HG02763 (cell line): ENCODE measurements at regions not wholly inside any gene's neighbourhood (a gene's known extent, or its start where the extent isn't known, plus 50 kb on each side); places are given as distances from the start of the nearest gene placed in this dataset.

Experiments
- ATAC-seq: cut with Tn5 transposase; IDR thresholded peaks from one replicate; pipeline ENCODE4 v1.9.1; 2021; ENCODE audit warnings: mild to moderate bottlenecking, moderate library complexity; ENCODE audit not compliant: unreplicated experiment

DNA sequence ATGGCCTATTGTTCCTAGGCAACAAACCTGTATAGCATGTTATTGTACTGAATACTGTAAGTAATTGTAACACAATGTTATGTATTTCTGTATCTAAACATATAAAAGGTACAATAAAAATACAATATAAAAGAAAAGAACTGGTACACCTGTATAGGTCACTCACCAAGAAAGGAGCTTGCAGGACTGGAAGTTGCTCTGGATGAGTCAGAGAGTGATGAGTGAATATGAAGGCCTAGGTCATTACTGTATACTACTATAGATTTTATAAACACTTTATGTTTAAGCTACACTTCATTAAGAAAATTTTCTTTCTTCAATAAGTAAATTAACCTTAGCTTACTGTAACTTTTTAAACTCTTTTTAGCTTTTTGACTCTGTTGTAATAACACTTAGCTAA lies 559.9 kb downstream of the PLPP3 start:
- no peak for ATAC-seq

- ATAC-seq: no peak
Measured at GRCh38 chr1:56017336-56017735, 562.0 kb downstream of the PLPP3 start.

- no peak for ATAC-seq
Measured at GRCh38 chr1:56003846-56004245, 575.5 kb downstream of the PLPP3 start.

DNA sequence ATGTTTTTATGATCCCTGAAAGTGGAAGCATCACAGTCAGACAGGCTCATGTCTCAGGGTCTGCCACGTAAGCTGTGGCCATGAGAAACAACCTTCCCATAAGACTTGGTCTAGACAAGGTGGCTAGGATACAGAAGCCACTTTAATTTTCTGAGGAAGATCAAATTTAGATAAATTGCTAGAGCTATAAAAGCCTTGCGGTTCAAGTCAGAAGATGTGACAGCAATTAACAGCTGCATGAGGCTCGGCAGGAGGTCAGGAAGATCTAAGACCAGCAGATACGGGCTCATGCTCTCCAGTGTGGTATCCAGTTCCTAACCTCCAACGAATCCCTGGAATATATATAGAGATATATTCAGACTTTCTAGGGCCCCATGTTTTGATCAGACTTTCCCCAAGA lies 577.1 kb downstream of the PLPP3 start:
- no peak for ATAC-seq

GRCh38 chr1:56000424-56000823 lies 578.9 kb downstream of the PLPP3 start:
- ATAC-seq: no peak

DNA sequence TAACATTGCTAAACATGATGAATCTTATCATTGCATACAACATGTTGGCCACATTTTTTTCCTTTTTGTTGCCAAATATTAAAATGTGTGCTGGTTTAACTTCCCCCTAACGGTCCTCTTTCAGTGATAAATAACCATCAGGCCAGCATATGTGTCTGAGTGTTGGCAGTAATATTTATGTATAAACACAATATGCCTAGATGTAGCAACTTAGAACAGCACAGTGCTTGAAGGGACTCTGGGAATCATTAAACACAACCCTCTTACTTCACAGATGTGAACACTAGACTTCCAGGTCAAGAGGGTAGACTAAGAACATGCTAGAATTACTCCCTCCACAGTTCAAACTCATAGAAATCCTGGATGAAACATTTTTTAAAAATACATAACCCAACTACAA lies 581.8 kb downstream of the PLPP3 start:
- ATAC-seq: no peak

GRCh38 chr1:55993646-55994318 lies 585.6 kb downstream of the PLPP3 start:
- ATAC-seq: no peak

GRCh38 chr1:55990007-55990406 lies 589.4 kb downstream of the PLPP3 start:
- ATAC-seq: no peak

GRCh38 chr1:55988963-55989452 lies 590.4 kb downstream of the PLPP3 start:
- no peak for ATAC-seq

DNA sequence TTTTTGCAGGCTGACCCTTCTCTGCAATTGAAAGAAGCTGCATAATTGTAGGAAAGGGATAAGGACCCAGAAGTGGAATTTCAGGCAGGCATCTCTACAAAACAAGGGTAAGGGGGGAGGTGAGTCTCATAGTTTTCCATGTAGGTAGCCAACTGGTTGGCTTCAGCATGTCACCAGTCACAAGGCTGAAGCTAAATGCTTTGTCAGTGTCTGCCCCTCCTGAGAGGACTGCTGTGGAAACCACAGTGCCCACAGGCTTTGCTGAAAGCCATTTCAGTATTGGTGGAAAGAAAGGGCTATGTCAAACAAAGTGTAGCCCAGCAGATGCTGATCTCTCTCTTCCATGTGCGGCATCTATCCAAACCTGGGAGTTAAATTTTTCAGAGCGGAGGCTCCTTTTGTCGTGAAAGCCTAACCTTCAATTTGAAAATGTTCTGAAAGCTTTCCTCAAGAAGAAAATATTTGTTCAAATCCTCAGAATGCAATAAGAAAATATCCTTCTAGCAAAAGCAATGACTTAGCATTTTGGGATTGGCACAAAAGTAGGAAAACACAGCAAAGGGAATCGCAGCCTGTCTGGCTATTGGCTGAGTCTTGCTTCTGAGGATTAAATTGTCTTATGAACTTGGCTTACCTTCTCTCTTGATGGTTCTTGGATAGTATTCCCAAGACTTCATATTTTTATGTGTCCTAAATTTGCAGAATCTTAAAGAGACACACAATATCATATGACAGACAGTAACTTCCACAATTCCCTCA lies 591.7 kb downstream of the PLPP3 start:
- ATAC-seq: no peak

GRCh38 chr1:55986003-55986402 lies 593.4 kb downstream of the PLPP3 start:
- no peak for ATAC-seq

DNA sequence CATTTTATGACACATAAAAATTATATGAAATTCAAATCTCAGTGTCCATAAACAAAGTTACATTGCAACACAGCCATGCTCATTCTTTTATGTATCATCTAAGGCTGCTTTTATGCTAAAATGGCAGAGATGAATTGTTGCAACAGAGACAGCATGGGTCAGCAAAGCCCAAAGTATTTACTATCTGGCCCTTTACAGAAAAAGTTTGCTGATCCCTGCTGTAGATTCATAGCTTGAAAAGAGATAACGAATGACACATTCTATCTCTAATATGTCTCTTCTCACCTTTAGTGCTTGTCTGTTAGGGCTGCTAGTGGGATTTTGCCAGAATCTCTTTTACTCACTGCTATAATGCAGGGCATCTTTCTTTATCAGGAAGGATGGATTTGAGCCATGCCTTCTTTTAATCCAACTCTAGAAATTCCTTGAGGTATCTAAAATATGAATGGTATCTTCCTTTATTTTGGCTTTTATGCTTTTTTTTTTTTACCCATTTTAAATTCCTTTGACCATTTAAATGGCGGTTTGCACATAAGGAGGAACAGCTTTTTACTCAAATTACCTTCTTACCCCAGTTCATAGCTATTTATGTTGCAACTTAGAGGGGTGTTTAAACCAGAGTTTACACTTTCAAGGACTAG lies 598.2 kb downstream of the PLPP3 start:
- ATAC-seq: no peak

DNA sequence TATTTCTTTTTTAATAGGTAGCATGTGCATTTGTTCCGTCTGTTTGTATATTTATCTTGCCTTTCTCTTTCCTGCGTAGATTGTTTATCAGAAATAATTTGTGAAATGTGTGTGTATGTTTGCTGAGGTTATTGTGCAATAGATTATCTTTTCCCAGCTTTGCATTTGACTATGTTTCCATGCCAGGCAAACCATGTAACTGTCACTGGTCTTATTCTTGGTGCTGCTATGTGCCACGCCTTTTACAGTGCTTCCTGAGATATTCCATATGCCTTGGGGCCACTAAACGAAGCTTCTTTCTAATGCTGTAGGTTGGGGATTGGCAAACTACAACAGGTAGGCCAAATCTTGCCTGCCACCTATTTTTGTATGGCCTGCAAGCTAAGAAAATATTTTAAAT lies 598.8 kb downstream of the PLPP3 start:
- ATAC-seq: no peak

GRCh38 chr1:55974714-55975441 lies 604.5 kb downstream of the PLPP3 start:
- no peak for ATAC-seq

DNA sequence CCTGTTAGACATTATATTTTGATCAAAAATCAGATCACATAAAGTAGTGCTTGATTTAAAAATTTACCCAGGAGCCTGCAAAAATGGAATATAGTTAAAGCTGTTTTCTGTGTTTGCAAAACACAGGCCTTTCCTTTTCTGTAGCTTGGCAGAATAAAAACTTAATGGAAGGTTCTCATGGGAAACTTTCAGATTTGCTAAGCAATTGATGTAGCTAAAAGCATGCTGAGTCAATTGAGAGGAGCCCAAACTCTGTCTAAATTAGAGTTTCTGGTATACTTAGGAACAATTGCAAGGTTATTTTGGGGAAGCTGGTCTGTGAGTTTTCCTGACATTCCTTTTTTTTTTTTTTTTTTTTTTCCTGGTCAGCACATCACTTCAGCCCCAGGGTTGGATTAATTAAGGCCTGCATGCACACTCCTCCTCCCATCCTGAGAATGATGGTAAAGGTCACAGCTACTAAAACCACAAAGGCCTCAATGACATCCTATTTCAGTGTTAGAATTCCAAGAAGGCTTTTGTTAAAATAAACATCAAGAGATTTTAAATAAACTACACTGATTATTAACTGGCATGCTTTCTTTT lies 608.7 kb downstream of the PLPP3 start:
- ATAC-seq: no peak

DNA sequence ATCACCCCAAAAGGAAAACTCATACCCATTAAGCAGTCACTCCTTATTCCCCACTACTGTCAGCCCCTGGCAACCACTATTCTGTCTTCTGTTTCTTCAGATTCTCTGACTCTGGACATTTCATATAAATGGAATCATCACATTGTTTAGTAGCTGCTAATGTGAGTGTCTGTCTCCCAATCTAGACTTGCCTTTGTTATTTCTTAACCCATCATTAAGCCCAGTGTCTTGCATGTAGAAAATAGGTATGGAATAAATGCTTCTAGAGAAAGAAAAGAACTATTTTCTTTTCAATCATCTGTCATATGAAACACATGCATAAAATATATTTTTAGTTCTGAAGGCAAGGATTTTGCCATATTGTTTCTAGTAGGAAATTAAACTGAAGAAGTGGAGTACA lies 610.0 kb downstream of the PLPP3 start:
- ATAC-seq: no peak

GRCh38 chr1:55968661-55969060 lies 610.7 kb downstream of the PLPP3 start:
- ATAC-seq: no peak

DNA sequence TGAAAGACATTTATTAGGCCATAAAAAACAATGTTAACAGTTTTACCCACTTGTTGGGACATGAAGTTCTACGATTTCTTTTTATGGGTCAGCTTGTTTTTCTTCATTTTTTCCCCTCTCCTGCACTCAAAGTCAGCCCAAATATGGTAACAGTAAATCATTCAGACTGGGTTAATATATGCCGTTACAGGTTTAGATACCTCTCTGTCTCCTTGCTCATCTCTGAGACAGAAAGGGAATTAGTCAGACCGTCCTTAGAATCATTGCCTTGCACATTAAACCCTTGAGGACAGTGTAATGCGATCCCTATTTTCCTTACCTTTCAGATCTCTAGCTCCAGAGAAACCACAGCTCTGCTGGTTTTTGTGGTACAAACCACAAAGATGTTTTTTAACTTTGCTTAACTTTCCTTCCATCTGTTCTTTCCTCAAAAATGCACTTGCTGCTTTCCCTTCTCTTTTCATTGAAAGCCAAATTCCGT lies 613.3 kb downstream of the PLPP3 start:
- ATAC-seq: no peak

DNA sequence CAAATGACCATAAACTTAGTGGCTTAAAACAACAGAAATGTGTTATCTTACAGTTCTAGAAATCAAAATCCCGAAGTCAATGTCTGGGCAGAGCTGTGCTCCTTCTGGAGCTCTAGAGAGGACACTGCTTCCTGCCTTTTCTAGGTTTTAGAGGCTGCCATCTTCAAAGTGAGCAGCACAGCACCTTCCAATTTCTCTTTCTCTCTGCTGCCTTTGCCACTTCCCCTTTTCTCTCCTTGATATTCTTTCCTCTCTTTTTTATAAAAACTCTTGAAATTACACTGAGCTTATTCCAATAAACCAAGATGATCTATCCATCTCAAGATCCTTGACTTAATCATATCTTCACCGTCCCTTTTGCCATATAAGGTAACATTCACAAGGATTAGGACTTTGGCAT lies 616.9 kb downstream of the PLPP3 start:
- no peak for ATAC-seq

DNA sequence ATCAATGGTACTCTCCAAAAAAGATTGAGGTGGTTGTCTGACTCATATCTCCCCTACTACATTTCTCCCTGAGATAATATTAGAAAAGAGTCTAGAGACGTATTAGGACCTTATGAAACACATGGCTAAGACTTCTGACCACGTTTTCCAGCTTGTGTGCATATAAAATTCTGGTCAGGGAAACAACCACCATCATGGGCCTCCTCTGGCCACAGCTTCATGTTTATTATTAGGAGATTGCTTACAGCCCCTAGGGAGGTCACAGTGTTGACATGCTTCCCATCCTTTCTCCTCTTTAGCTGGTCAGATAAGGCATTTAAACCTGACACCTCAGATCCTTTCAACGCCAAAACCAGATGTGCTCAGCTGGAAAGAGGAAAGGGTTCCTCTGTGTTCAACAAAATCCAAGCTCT lies 620.2 kb downstream of the PLPP3 start:
- no peak for ATAC-seq

DNA sequence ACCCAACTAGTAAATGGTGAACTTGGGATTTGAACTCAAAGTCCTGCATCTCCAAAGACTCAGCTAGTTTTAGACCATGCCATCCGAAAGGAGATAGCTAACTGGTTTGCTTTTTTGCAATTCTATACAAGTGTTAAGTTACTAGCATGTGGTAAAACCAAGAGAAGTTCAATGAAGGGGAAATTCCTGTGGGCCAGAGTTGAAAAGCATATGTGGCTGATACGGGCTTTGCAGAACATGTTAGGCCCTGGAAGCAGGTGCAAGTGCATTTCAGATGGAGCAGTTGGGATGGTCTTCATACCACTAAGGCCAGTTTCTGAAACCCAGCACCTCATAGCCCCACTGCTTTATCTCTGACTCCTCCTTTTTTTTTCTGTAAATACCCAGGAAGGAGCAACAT lies 620.9 kb downstream of the PLPP3 start:
- no peak for ATAC-seq
